ENCODE measurements at regions not wholly inside any gene's neighbourhood (a gene's known extent, or its start where the extent isn't known, plus 50 kb on each side); places are given as distances from the start of the nearest gene placed in this dataset.
"Not testable (repeated sequence)": the region's sequence is repeated elsewhere in the genome, so short reads cannot be mapped to it uniquely, and the experiment has no call there.

DNA sequence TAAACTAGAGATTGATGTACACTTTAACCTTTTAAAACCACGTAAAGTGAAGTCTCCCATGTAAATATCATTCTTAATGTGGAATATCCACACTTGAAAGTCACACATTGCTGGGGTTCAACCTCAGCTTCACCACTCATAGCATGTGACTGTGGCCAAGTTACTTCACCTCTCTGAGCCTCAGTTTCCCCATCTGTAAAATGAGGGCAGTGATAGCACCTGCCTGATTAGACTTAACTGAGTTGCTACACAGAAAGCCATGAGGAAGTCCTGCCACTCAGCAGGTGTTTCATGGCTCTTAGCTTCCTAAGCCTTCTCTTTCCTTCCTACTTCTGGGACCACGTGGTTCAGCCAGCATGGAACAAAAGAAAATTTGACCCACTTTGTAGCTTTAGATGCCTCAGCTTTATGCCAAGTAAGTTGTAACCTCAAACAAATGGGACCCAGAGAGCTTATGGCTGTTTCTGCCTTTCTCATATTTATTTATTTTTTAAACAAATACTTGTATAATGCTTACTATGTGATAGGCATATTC is 277.3 kb upstream of the KLF3 start:
- no peak for DNase-seq

DNA sequence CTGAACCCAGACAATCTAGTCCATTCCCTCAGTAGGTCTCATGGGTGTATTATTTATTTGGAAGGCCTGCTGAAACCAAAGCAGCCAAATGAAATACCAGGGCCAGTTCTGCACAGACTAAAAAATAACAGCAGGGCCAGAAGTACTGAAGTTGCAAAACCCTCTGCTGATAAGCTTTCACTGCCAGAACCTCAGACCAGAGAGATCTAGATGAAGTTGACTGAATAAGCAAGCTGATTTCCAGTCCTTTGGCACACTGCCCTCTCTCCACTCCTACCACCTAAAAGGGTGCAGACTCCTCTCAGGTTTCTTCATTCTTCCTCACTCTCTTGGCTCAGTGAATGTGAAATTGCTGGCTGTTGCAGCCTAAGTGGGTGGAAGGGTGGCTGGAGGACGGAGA is 276.7 kb upstream of the KLF3 start:
- no peak for DNase-seq

DNA sequence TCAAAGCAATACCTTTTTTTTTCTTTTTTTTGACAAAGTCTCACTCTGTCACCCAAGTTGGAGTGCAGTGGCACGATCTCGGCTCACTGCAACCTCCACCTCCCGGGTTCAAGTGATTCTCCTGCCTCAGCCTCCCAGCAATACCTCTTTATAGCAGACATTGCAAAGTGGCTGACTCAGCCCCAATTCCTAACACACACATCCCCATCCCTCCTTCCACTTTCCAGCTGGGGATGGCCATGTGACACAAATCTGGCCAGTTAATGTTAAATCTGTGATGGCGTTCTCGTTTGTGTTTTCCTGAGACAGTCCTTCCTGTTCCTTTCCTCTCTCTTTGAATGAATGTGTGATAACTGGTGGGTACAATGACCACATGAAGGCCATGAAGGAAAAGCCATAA is 276.2 kb upstream of the KLF3 start:
- no peak for DNase-seq

DNA sequence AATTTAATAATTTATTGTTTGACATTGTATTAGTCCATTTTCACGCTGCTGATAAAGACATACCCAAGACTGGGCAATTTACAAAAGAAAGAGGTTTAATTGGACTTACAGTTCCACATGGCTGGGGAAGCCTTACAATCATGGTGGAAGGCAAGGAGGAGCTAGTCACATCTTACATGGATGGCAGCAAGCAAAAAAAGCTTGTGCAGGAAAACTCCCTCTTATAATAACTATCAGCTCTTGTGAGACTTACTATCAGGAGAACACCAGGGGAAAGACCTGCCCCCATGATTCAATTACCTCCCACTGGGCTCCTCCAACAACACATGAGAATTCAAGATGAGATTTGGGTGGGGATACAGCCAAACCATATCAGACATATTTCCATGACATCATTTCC is 275.1 kb upstream of the KLF3 start:
- not testable (repeated sequence) for DNase-seq

- DNase-seq = no peak
Observed at GRCh38 chr4:38390969-38391545, 272.9 kb upstream of the KLF3 start.

DNA sequence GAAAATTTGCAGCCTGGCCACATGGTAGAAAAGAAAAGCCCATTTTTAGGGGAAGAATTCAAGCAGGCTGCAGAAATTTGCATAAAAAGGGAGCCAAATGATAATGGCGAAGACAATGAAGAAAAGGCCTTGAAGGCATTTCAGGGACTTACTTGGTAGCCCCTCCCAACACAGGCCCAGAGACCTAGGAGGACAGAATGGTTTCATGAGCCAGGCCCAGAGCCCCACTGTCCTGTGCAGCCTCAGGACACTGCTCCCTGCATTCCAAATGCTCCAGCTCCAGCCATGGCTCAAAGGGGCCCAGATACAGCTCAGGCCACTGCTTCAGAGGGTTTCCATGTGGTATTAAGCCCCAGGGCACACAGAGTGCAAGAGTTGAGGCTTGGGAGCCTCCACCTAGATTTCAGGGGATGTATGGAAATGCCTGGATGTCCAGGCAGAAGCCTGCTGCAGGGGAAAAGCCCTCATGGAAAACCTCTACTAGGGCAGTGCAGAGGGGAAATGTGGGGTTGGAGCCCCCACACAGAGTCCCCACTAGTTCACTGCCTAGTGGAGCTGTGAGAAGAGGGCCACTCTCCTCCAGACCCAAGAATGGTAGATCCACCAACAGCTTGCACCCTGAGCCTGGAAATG is 271.7 kb upstream of the KLF3 start:
- no peak for DNase-seq

- DNase-seq = no peak
Observed at GRCh38 chr4:38396091-38396490, 267.9 kb upstream of the KLF3 start.

- no peak for DNase-seq
Observed at GRCh38 chr4:38396845-38397547, 267.0 kb upstream of the KLF3 start.

GRCh38 chr4:38400946-38401345 is 263.1 kb upstream of the KLF3 start:
- DNase-seq = no peak

GRCh38 chr4:38406243-38406642 is 257.8 kb upstream of the KLF3 start:
- DNase-seq = no peak

DNA sequence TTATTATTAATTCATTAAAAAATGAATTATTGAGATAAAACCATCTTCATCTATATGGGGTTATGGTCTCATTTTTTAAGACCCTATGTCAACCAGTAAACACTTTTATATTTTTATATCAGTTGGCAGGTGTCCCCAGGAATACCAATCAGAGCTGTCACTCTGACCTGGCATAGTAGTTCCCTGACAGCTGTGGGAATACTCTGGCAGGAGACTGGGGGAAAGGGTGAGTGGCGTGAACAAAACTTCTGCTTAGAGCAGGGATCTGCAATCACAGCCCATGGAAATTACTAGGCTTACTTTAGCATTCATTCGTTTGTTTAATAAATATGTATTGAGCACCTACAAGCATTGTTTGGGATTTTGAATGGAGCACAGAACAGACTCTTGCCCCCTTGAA is 254.1 kb upstream of the KLF3 start:
- DNase-seq = no peak

DNA sequence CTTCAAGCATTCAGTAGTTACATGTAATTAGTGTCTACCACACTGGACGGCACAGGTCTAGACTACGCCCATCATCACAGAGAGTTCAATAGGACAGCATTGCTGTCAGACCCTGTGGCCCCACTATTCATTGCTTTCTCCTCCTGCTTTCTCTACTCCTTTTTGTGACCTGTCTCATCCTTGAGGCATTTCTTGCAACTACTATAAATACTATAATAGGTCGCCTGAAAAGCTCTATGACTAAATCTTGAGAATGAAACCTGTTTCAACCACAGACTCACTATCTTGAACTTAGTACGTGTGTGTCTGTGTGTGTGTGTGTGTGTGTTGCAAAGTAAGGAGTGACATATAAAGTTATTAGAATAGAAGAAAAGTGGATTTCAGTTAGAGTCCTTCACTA is 252.9 kb upstream of the KLF3 start:
- no peak for DNase-seq

DNA sequence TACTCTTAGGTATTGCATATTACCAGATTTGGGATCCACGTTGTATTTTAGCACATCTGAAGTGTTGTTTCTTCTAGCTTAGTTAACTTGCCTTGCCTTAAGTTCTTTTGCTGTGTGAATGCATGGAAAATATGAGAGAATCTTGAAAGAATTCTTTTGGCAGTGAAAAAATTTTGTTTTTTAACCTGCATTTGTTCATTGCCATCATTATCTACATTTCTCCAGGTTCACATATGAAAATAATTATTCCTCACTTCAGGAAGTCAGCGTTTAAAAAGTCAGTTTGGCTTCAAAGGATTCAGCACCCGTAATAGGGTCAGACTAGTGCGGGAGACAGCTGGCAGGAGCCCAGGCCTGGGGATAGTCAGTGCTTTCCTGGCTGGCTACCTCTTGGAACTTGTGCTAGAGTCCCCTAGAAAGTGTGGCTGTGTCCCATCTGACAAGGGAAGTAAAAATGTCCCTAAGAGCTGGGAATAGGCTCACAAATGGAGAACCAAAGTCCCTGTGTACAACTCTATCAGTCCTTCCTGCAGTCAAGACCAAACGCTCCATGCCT is 251.9 kb upstream of the KLF3 start:
- DNase-seq = no peak

GRCh38 chr4:38413524-38414341 is 250.3 kb upstream of the KLF3 start:
- DNase-seq = no peak

GRCh38 chr4:38414410-38414809 is 249.6 kb upstream of the KLF3 start:
- no peak for DNase-seq

- no peak for DNase-seq
Observed at GRCh38 chr4:38415682-38416081, 248.3 kb upstream of the KLF3 start.

- no peak for DNase-seq
Observed at GRCh38 chr4:38416450-38417014, 247.5 kb upstream of the KLF3 start.

DNA sequence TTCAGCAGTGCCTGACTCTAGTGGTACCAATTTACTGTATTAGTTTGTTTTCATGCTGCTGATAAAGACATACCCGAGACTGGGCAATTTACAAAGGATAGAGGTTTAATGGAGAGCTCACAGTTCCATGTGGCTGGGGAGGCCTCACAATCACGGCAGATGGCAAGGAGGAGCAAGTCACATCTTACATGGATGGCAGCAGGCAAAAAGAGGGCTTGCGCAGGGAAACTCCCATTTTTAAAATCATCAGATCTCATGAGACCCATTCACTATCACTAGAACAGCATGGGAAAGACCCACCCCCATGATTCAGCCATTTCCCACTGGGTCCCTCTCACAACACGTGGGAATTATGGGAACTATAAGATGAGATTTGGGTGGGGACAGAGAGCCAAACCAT is 243.7 kb upstream of the KLF3 start:
- not testable (repeated sequence) for DNase-seq

DNA sequence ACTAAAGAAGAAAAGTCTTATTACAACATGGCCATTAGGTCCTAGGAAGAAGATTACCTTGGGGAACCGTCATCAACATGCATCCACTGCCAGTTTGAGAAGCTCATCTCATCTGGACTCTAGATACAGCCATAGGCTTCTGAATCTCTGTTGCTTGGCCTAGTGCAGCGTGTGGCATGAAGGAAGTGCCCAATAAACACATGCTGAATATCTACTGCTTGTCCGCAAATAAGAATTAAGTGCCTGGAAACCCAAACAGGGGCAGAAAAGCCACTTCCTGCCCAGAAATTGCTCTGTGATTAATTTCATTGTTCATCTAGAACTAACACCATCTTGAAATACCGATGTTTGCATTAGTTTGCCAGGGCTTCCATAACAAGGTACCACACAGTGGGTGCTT is 241.1 kb upstream of the KLF3 start:
- no peak for DNase-seq

DNA sequence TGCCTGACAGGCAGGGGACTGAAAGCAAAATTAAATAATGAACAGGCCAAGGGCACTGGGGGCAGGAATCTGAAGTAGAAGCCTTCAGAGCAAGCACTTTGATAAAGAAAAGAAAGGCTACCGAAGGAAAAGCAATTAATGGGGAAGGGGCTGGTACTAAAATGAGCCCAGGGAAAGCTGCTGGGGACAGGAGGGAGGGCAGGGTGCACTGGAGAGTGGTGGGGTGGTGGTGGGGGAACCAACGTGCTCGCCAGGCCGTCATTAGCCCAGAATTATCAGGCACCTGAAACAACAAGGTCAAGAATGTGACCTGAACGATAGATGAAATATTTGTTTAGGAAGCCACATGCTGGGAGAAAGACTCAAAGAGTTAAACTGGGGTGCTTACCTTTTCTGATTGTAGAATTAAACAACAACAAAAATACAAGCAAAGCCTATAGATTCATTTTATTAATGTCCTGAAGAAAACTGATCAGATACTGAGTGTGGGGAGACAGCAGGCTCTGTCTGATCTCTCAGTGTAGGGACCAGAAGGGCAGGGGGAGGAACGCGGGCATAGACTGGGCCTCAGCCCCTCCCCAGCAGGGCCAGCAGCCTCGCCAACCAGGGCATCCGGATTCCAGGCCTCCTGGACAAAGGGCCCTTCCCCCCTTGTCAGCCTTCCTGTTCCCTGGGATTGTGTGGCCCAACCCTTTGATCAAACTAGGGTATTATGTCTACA is 239.7 kb upstream of the KLF3 start:
- no peak for DNase-seq

- DNase-seq = no peak
Observed at GRCh38 chr4:38426532-38426931, 237.5 kb upstream of the KLF3 start.

DNA sequence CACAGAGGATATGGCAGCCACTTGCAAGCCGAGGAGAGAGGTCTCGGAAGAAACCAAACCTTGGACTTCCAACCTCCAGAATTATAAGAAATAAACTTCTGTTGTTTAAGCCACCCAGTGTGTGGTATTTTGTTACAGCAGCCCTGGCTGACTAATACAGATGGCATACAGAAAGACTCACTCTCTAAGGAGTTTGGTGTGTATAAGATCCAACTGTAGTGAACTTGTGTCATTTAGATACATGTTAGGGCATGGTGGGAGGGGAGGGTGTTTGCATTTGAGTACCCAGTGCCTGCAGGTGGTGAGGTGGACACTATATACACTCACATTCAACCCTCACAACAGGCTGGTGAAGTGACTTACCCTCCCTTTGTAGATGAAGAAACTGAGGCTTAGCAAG is 233.2 kb upstream of the KLF3 start:
- DNase-seq = no peak

Measured in NCI-H1417 treated with DMSO at 0.1 percent for 48 hours (cell line).